GM21825 (cell line): ENCODE measurements at regions not wholly inside any gene's neighbourhood (a gene's known extent, or its start where the extent isn't known, plus 50 kb on each side); places are given as distances from the start of the nearest gene placed in this dataset.
"Not testable (repeated sequence)": the region's sequence is repeated elsewhere in the genome, so short reads cannot be mapped to it uniquely, and the experiment has no call there.

Source experiments
- ATAC-seq: cut with Tn5 transposase; IDR thresholded peaks from one replicate; pipeline ENCODE4 v1.9.1; 2021; ENCODE audit warnings: mild to moderate bottlenecking, moderate library complexity; ENCODE audit not compliant: unreplicated experiment

GRCh38 chr4:95779447-95779846, 60.4 kb upstream of the PDHA2 start:
- ATAC-seq = no peak

GRCh38 chr4:95778666-95779065, 61.2 kb upstream of the PDHA2 start:
- ATAC-seq = no peak

GRCh38 chr4:95770605-95771004, 69.3 kb upstream of the PDHA2 start:
- ATAC-seq = not testable (repeated sequence)

- no peak for ATAC-seq
Observed at GRCh38 chr4:95764961-95765360, 74.9 kb upstream of the PDHA2 start.

GRCh38 chr4:95761871-95762270, 78.0 kb upstream of the PDHA2 start:
- no peak for ATAC-seq

GRCh38 chr4:95761426-95761825, 78.5 kb upstream of the PDHA2 start:
- no peak for ATAC-seq

GRCh38 chr4:95760646-95761045, 79.2 kb upstream of the PDHA2 start:
- ATAC-seq = not testable (repeated sequence)

- ATAC-seq = no peak
Observed at GRCh38 chr4:95758001-95758400, 81.9 kb upstream of the PDHA2 start.

GRCh38 chr4:95754667-95755066, 85.2 kb upstream of the PDHA2 start:
- ATAC-seq = no peak

GRCh38 chr4:95749204-95749603, 90.7 kb upstream of the PDHA2 start:
- no peak for ATAC-seq

GRCh38 chr4:95742872-95743271, 97.0 kb upstream of the PDHA2 start:
- no peak for ATAC-seq

- no peak for ATAC-seq
Observed at GRCh38 chr4:95742179-95742578, 97.7 kb upstream of the PDHA2 start.

GRCh38 chr4:95732061-95732460, 107.8 kb upstream of the PDHA2 start:
- ATAC-seq = no peak

GRCh38 chr4:95729596-95729995, 110.3 kb upstream of the PDHA2 start:
- ATAC-seq = no peak

GRCh38 chr4:95728145-95728544, 111.7 kb upstream of the PDHA2 start:
- ATAC-seq = no peak

GRCh38 chr4:95715830-95716229, 124.1 kb upstream of the PDHA2 start:
- ATAC-seq = no peak

- no peak for ATAC-seq
Observed at GRCh38 chr4:95714571-95714970, 125.3 kb upstream of the PDHA2 start.

- ATAC-seq = no peak
Observed at GRCh38 chr4:95705323-95705722, 134.6 kb upstream of the PDHA2 start.

- no peak for ATAC-seq
Observed at GRCh38 chr4:95701500-95702170, 138.3 kb upstream of the PDHA2 start.

- ATAC-seq = no peak
Observed at GRCh38 chr4:95694411-95694810, 145.5 kb upstream of the PDHA2 start.

GRCh38 chr4:95693594-95693993, 144.8 kb upstream of the UNC5C start:
- no peak for ATAC-seq

- ATAC-seq = no peak
Observed at GRCh38 chr4:95676190-95676589, 127.4 kb upstream of the UNC5C start.

- ATAC-seq = no peak
Observed at GRCh38 chr4:95675623-95676022, 126.8 kb upstream of the UNC5C start.
